HCT116 (cell line): ENCODE measurements at regions not wholly inside any gene's neighbourhood (a gene's known extent, or its start where the extent isn't known, plus 50 kb on each side); places are given as distances from the start of the nearest gene placed in this dataset.
A peak's percentile ranks its signal among the peaks of the same experiment; 100 is the strongest.

ENCODE experiments used
- ATAC-seq: fragments of 200-7000 bp; cut with Tn5 transposase; 2 replicates; pipeline ENCODE4 v1.9.1; 2020; ENCODE audit warnings: mild to moderate bottlenecking, moderate library complexity
- BruUV-seq: library from RNA; stranded (reverse); fragments of 400-500 nt; replicated peaks from 2 replicates; lab custom pipeline; 2021; lab: Mats Ljungman, UMichigan
- CTCF ChIA-PET: fragments of 300-600 bp; sonication (Branson Sonifier 250); formaldehyde crosslinking; loops from one replicate; lab custom pipeline; 2021; ENCODE audit warnings: antibody characterized with exemption; lab: Charles Lee
- POLR2A ChIA-PET: fragments of 300-600, 350-600 bp; sonication (Branson Sonifier 250); formaldehyde crosslinking; loops from one replicate; lab custom pipeline; 2021; ENCODE audit warnings: antibody characterized with exemption; lab: Charles Lee
- RAD21 ChIA-PET, 2 experiments: fragments of 300-600 bp; sonication (Branson Sonifier 250); formaldehyde crosslinking; loops; one replicate each; lab custom pipeline; 2023; ENCODE audit warnings: low total read pairs in 2 of 2; ENCODE audit not compliant: uncharacterized antibody in 2 of 2, unreplicated experiment in 2 of 2, low non-redundant PET in 1 of 2; lab: Charles Lee
- DNase-seq: peaks from one replicate; pipeline ENCODE4 v3.0.0-alpha.2; 2010; ENCODE audit warnings: low read depth, low spot score
- H2AFZ ChIP-seq: fragments of 200-600 bp; shearing (Covaris generic), sonication (generic); 2 replicates; pipeline ENCODE4 v1.6.1; 2017; ENCODE audit warnings: low read depth, mixed run types, mixed read lengths, antibody characterized with exemption, low read length; ENCODE audit not compliant: poor library complexity, severe bottlenecking
- H3K27ac ChIP-seq: 2 replicates; pipeline ENCODE4 v1.5.1; 2012; ENCODE audit warnings: low read depth, low read length
- H3K27me3 ChIP-seq: fragments of 200-600 bp; sonication (generic); 2 replicates; pipeline ENCODE4 v1.6.1; 2016; ENCODE audit warnings: mixed run types, low read length, mixed read lengths; ENCODE audit not compliant: insufficient read depth
- H3K36me3 ChIP-seq, 2 experiments: fragments of 200-500 bp in 1 of 2; fragments of 200-600 bp in 1 of 2; sonication (Bioruptor generic) in 1 of 2; sonication (generic) in 1 of 2; 2 replicates each; pipeline versions ENCODE4 v1.5.1 to v1.6.1; 2014 to 2016; ENCODE audit warnings: low read length in 2 of 2, inconsistent platforms in 1 of 2, mixed read lengths in 1 of 2, mixed run types in 1 of 2; ENCODE audit not compliant: insufficient read depth in 2 of 2, control insufficient read depth in 1 of 2
- H3K4me1 ChIP-seq, 2 experiments: fragments of 200-600 bp in 1 of 2; sonication (generic) in 1 of 2; 2 replicates each; pipeline versions ENCODE4 v1.5.1 to v1.6.1; 2012 to 2017; ENCODE audit warnings: low read length in 2 of 2, inconsistent platforms in 1 of 2, mild to moderate bottlenecking in 1 of 2, mixed read lengths in 1 of 2, mixed run types in 1 of 2, moderate library complexity in 1 of 2; ENCODE audit not compliant: insufficient read depth in 2 of 2, control insufficient read depth in 1 of 2
- H3K4me2 ChIP-seq: fragments of 200-600 bp; sonication (generic); 2 replicates; pipeline ENCODE4 v1.6.1; 2017; ENCODE audit warnings: mixed run types, low read length, mixed read lengths
- H3K4me3 ChIP-seq, 2 experiments: fragments of 200-600 bp in 1 of 2; sonication (generic) in 1 of 2; replicated peaks in 1 of 2; 2 replicates each; pipeline ENCODE4 v1.5.1; 2011 to 2016; ENCODE audit warnings: low read length in 2 of 2, control low read depth in 1 of 2, low read depth in 1 of 2, mild to moderate bottlenecking in 1 of 2, mixed read lengths in 1 of 2, mixed run types in 1 of 2
- H3K79me2 ChIP-seq: fragments of 200-600 bp; sonication (generic); 2 replicates; pipeline ENCODE4 v1.6.1; 2017; ENCODE audit warnings: mild to moderate bottlenecking, mixed run types, low read length, moderate library complexity, mixed read lengths; ENCODE audit not compliant: insufficient read depth
- H3K9ac ChIP-seq: fragments of 200-600 bp; sonication (generic); 2 replicates; pipeline ENCODE4 v1.6.1; 2016; ENCODE audit warnings: low read length, mixed read lengths
- H3K9me2 ChIP-seq: fragments of 200-600 bp; sonication (generic), shearing (Covaris generic); 2 replicates; pipeline ENCODE4 v1.6.1; 2017; ENCODE audit warnings: mixed run types, mild to moderate bottlenecking, moderate library complexity; ENCODE audit not compliant: insufficient read depth
- H3K9me3 ChIP-seq, 2 experiments: fragments of 200-500 bp in 1 of 2; fragments of 200-600 bp in 1 of 2; sonication (Bioruptor generic) in 1 of 2; sonication (generic) in 1 of 2; 2 replicates each; pipeline ENCODE4 v1.6.1; 2014 to 2017; ENCODE audit warnings: low read length in 2 of 2, mixed read lengths in 2 of 2, inconsistent platforms in 1 of 2, low read depth in 1 of 2, mild to moderate bottlenecking in 1 of 2, mixed run types in 1 of 2, moderate library complexity in 1 of 2; ENCODE audit not compliant: control insufficient read depth in 1 of 2, insufficient read depth in 1 of 2
- H4K20me1 ChIP-seq: fragments of 200-600 bp; sonication (generic), shearing (Covaris generic); 2 replicates; pipeline ENCODE4 v1.6.1; 2017; ENCODE audit warnings: mixed run types, mild to moderate bottlenecking, moderate library complexity; ENCODE audit not compliant: insufficient read depth
- CTCF ChIP-seq, 3 experiments: fragments of 200-600 bp in 1 of 3; sonication (generic) in 1 of 3; IDR thresholded peaks in 2 of 3; conservative IDR thresholded peaks in 1 of 3; 2 replicates each; pipeline ENCODE4 v1.5.1; 2012 to 2017; ENCODE audit warnings: low read depth in 2 of 3, low read length in 2 of 3, antibody characterized with exemption in 1 of 3, borderline replicate concordance in 1 of 3, control low read depth in 1 of 3, mild to moderate bottlenecking in 1 of 3, mixed read lengths in 1 of 3, mixed run types in 1 of 3, moderate library complexity in 1 of 3; ENCODE audit not compliant: insufficient read depth in 1 of 3
- EZH2 ChIP-seq: fragments of 200-600 bp; sonication (generic); IDR thresholded peaks from 2 replicates; pipeline ENCODE4 v1.6.1; 2017; ENCODE audit warnings: antibody characterized with exemption, mixed run types
- EZH2phosphoT487 ChIP-seq: fragments of 200-600 bp; IDR thresholded peaks from 2 replicates; pipeline ENCODE4 v1.6.1; 2018; ENCODE audit warnings: antibody characterized with exemption, borderline replicate concordance
- MAX ChIP-seq: IDR thresholded peaks from 2 replicates; pipeline ENCODE4 v1.6.1; 2012
- POLR2A ChIP-seq: IDR thresholded peaks from 2 replicates; pipeline ENCODE4 v1.7.0; 2011; ENCODE audit warnings: borderline replicate concordance; ENCODE audit not compliant: insufficient read depth, insufficient read length; ENCODE audit errors: extremely low read depth
- POLR2AphosphoS5 ChIP-seq: IDR thresholded peaks from 2 replicates; pipeline ENCODE4 v1.6.1; 2011; ENCODE audit warnings: mild to moderate bottlenecking, low read depth, low read length, moderate library complexity
- SIN3A ChIP-seq: IDR thresholded peaks from 2 replicates; pipeline ENCODE4 v1.6.1; 2012; ENCODE audit warnings: low read depth
- SRF ChIP-seq: IDR thresholded peaks from 2 replicates; pipeline ENCODE4 v1.6.1; 2012; ENCODE audit warnings: low read depth
- TCF7L2 ChIP-seq: IDR thresholded peaks from 2 replicates; pipeline ENCODE4 v1.7.0; 2011; ENCODE audit warnings: borderline replicate concordance, inconsistent platforms; ENCODE audit not compliant: insufficient read depth, insufficient read length; ENCODE audit errors: extremely low read depth
- YY1 ChIP-seq: IDR thresholded peaks from 2 replicates; pipeline ENCODE4 v1.6.1; 2011; ENCODE audit warnings: low read length, low read depth, moderate library complexity, mild to moderate bottlenecking; ENCODE audit not compliant: insufficient replicate concordance; ENCODE audit errors: extremely low read depth
- ZBTB33 ChIP-seq: IDR thresholded peaks from 2 replicates; pipeline ENCODE4 v1.6.1; 2011; ENCODE audit warnings: mild to moderate bottlenecking, low read length, moderate library complexity; ENCODE audit not compliant: insufficient replicate concordance; ENCODE audit errors: extremely low read depth
- ZFX ChIP-seq: fragments of 450-650 bp; IDR thresholded peaks from 2 replicates; pipeline ENCODE4 v1.6.1; 2017
- ZNF274 ChIP-seq: fragments of 200-500 bp; sonication (Bioruptor generic); IDR thresholded peaks from 2 replicates; pipeline ENCODE4 v1.6.1; 2014; ENCODE audit warnings: mild to moderate bottlenecking, low read depth, low read length, inconsistent platforms
- intact Hi-C: fragments of 100-400 bp; cut with micrococcal nuclease; formaldehyde crosslinking; loops from 2 replicates; pipeline ENCODE4 v1.10.0; 2022

- ATAC-seq (no peak), DNase-seq (no peak)
- intact Hi-C loops: no loop called here
- Histone ChIP-seq H3K27me3 (no peaks in the 10 kb centered on the region), H3K4me1 (no peaks in the 10 kb centered on the region), H3K9me3 (no peaks in the 10 kb centered on the region), H3K4me2 (no peak overlapping the region), H3K9ac (no peak overlapping the region), H2AFZ (no peak overlapping the region), H4K20me1 (no peaks in the 10 kb centered on the region), H3K36me3 (no peaks in the 10 kb centered on the region), H3K27ac (no peak overlapping the region), H3K9me2 (no peaks in the 10 kb centered on the region), H3K79me2 (no peaks in the 10 kb centered on the region), H3K4me3 (no peak overlapping the region)
- CTCF ChIA-PET: no interaction called here
- POLR2A ChIA-PET: no interaction called here
- RAD21 ChIA-PET: no interaction called here
- no peak for TF ChIP-seq ZNF274
- TF ChIP-seq CTCF (IDR thresholded peaks at IDR 0.05 in 2 of 3, conservative IDR thresholded peaks at IDR 0.05 in 1 of 3; ENCODE audit: borderline replicate concordance in 1 of 3, insufficient read depth in 1 of 3, low read depth in 2 of 3, low read length in 2 of 3): peak in 1 of 3 experiments; percentile 9; a peak in 1 of 6 replicates
- no TSS peak for BruUV-seq
Observed at GRCh38 chrX:122092978-122093377, 1045.6 kb downstream of the GLUD2 start.

- DNase-seq: no peak
- Histone ChIP-seq H3K27me3 (no peaks in the 10 kb centered on the region), H3K4me3 (no peak overlapping the region), H2AFZ (no peak overlapping the region), H3K36me3 (no peaks in the 10 kb centered on the region), H3K9ac (no peak overlapping the region)
- BruUV-seq: no TSS peak
- RAD21 ChIA-PET: no interaction called here
- TF ChIP-seq TCF7L2 (no peak), YY1 (no peak), POLR2A (no peak), ZBTB33 (no peak), ZFX (no peak), CTCF (IDR thresholded peaks at IDR 0.05 in 2 of 3, conservative IDR thresholded peaks at IDR 0.05 in 1 of 3; ENCODE audit: borderline replicate concordance in 1 of 3, insufficient read depth in 1 of 3, low read depth in 2 of 3, low read length in 2 of 3) (no peak), SRF (no peak), POLR2AphosphoS5 (no peak), SIN3A (no peak), EZH2phosphoT487 (no peak), EZH2 (no peak), MAX (no peak)
- TF ChIP-seq, all 23 proteins: peak for 0
- H3K4me2 ChIP-seq: no peak overlapping the region
- no peaks in the 10 kb centered on the region for H3K4me1 ChIP-seq
- no peak for ATAC-seq
- POLR2A ChIA-PET: no interaction called here
- H3K9me2 ChIP-seq: no peaks in the 10 kb centered on the region
- no peaks in the 10 kb centered on the region for H4K20me1 ChIP-seq
- no peaks in the 10 kb centered on the region for H3K9me3 ChIP-seq
- CTCF ChIA-PET: no interaction called here
- H3K27ac ChIP-seq: no peak overlapping the region
- intact Hi-C loops: no loop called here
- H3K79me2 ChIP-seq: no peaks in the 10 kb centered on the region
Observed at GRCh38 chrX:122094611-122095010, 1047.2 kb downstream of the GLUD2 start.
